GM12872 (cell line): ENCODE measurements at regions not wholly inside any gene's neighbourhood (a gene's known extent, or its start where the extent isn't known, plus 50 kb on each side); places are given as distances from the start of the nearest gene placed in this dataset.

Source experiments
- TF ChIP-seq, protein P1 (sequence below): IDR thresholded peaks from 3 replicates; pipeline ENCODE4 v1.5.1; 2011; ENCODE audit warnings: low read depth, mild to moderate bottlenecking, low read length, moderate library complexity; ENCODE audit not compliant: insufficient read depth

DNA sequence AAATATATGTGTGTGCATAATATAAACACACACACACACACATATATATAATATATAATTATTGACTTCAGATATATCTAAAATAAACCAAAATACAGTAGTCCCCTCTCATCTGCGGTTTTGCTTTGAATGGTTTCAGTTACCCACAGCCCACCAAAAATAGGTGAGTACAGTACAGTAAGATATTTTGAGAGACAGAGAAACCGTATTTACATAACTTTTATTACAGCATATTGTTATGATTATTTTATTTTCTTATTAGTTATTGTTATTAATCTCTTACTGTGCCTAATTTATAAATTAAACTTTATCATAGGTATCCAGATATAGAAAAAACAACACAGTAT is 564.2 kb downstream of the ACTL7B start:
- TF ChIP-seq, protein P1, sequence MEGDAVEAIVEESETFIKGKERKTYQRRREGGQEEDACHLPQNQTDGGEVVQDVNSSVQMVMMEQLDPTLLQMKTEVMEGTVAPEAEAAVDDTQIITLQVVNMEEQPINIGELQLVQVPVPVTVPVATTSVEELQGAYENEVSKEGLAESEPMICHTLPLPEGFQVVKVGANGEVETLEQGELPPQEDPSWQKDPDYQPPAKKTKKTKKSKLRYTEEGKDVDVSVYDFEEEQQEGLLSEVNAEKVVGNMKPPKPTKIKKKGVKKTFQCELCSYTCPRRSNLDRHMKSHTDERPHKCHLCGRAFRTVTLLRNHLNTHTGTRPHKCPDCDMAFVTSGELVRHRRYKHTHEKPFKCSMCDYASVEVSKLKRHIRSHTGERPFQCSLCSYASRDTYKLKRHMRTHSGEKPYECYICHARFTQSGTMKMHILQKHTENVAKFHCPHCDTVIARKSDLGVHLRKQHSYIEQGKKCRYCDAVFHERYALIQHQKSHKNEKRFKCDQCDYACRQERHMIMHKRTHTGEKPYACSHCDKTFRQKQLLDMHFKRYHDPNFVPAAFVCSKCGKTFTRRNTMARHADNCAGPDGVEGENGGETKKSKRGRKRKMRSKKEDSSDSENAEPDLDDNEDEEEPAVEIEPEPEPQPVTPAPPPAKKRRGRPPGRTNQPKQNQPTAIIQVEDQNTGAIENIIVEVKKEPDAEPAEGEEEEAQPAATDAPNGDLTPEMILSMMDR, result no peak

DNA sequence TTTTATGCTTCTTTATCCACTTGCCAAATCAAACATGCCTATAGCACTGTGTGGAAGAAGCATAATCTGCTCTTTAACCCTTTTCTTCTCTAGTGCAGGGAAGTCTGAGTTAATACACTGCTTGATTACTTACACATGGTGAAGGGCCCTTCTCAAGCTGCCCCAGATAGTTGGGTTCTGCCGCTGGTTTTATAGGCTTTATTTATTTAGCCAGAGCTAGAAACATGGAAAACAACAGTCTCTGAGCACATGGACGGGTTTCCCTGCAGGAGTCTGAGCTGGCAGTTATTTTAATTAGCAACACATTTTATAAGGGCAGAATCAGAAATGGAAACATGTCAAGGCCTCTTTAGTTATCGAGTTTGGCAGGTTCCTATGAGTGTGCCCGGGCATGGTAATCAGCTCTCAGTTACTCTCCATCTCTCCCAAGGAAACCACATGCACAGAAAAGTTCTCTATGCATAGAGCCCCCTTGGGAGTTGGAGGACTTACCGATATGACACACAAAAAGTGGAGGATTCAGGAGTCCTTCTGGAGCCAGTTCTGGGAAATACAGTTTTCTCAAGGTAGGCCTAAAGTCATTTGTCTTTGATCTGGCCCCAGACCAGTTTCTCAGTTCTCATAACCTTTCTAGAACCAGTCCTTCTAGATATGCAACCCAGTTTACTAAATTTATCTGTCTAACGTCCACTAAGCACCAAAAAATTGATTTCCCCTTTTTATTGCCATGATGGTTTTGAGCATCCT is 564.8 kb downstream of the ACTL7B start:
- TF ChIP-seq, protein P1, result no peak

DNA sequence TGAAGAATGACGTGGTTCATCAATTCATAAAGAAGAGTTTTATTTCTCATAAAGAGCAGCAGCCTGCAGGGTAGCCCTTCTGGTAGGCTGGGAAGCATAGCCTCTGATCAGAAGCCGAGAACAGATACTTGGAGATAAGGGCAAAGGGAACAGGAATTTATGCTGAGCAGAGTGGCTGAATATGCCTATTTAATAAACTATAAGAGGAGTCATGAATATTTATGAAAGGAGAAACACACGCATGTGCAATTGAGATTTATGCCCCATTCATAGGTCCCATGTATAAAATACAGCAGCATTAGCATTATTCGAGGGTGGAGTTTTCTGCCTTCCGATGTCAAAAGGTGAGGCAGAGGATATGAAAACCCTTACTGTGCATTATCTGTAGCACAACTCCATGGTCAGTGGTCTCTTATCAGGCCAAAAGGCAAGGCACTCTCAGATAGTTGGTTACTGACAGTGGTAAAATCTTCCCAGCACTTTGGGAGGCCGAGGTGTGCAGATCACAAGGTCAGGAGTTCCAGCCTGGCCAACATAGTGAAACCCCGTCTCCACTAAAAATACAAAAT is 569.1 kb downstream of the ACTL7B start:
- TF ChIP-seq, protein P1, result no peak

DNA sequence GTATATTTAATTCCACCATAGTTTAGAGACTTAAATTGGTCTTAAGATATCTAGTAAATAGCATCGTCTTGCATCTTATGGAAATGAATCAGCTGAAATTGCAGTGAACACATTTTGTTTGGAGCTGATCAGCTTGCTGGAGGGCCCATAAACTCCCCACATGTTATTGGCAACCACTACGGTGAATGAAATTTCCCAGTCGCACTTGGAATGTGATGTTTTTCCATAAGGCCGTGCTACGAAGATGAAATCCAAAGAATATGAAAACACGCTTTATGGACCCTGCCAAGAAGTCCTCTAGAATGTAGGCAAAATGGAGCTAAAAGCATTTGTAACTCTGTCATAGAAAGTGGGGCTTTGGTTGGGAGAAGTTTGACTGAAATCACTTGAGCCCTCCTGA is 572.1 kb downstream of the ACTL7B start:
- TF ChIP-seq, protein P1, result no peak

DNA sequence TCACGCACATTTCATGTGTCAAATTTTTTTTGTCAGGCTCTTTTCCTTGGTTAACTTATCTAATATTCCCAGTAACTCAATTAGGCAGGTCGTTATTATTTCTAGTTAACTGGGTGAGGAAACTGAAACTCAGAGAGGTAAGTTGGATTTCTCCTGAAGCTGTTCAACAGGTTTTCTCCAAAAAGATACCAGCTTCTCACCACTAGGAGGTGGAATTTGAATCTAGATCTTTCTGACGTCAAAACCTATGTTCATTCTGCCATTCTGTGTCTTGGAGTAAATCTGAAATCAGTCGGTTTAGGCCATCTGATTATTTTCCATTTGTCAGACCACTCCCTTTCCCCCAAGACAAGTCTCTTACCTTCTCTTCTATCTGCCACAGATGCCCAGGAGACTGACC is 572.9 kb downstream of the ACTL7B start:
- TF ChIP-seq, protein P1, result peak; percentile 34; the same call in 1 of the 3 replicates

DNA sequence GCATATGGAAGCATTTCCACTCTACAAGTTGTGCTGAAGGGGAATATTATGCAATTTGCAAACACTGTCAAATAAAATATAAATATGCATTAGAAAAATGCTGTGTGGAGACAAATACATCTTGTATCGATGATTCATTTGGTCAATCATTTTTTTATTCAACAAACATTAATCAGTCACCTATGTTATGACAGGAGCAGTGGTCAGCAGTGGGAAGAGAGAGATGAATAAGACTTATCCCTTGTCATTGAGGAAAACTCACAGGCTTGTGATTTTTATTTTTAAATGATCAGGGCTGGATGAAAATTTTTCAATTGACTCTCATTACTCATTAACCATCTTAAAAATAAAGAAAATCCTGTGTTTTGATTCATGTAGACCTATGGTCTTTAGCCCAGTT is 574.1 kb downstream of the ACTL7B start:
- TF ChIP-seq, protein P1, result no peak

DNA sequence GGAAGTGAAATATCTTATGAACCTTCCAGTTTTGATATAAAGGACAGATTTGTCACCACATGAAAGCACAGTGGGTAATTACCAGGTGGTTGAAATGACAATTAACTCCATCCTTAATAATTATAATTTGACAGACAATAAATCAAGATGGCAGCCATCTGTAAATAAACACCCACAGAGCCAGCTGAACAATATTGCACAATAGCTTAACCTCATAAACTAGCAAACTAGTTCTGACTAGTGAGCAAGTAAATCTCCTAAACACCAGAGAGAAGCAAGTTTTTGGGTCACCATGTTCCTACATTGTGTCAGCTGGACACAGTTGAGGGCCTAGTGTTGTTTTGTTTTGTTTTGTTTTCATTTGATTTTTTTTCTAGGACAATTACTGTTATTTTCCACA is 577.4 kb downstream of the ACTL7B start:
- TF ChIP-seq, protein P1, result no peak

DNA sequence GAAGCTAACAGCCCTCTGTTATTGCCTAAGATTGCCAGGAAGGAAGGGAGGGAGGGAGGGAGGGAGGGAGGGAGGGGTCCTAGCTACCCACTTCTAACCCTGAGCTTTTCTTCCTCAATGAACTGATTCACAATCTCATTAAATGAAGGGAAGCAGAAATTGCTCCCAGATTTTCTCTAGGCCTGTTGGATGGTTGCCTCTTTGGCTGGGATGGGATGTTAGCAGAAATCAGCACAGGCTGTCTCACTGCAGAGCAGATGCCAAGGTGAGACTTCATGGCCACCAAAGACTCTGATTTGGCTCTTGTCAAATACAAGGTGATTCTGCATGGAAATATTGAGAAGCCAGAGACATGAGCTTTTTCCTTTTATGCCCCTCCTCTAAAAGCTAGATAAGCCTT is 578.6 kb downstream of the ACTL7B start:
- TF ChIP-seq, protein P1, result no peak
